Stimulated activated CD4-positive, alpha-beta T cell treated with anti-CD3 and anti-CD28 coated beads, Interleukin-2, amount 100 ng/mL, for 24 hours (primary cell): ENCODE measurements at regions not wholly inside any gene's neighbourhood (a gene's known extent, or its start where the extent isn't known, plus 50 kb on each side); places are given as distances from the start of the nearest gene placed in this dataset.

Experiments
- DNase-seq, 2 donors: peaks; one replicate each; pipeline ENCODE4 v3.0.0-alpha.2; 2020

DNA sequence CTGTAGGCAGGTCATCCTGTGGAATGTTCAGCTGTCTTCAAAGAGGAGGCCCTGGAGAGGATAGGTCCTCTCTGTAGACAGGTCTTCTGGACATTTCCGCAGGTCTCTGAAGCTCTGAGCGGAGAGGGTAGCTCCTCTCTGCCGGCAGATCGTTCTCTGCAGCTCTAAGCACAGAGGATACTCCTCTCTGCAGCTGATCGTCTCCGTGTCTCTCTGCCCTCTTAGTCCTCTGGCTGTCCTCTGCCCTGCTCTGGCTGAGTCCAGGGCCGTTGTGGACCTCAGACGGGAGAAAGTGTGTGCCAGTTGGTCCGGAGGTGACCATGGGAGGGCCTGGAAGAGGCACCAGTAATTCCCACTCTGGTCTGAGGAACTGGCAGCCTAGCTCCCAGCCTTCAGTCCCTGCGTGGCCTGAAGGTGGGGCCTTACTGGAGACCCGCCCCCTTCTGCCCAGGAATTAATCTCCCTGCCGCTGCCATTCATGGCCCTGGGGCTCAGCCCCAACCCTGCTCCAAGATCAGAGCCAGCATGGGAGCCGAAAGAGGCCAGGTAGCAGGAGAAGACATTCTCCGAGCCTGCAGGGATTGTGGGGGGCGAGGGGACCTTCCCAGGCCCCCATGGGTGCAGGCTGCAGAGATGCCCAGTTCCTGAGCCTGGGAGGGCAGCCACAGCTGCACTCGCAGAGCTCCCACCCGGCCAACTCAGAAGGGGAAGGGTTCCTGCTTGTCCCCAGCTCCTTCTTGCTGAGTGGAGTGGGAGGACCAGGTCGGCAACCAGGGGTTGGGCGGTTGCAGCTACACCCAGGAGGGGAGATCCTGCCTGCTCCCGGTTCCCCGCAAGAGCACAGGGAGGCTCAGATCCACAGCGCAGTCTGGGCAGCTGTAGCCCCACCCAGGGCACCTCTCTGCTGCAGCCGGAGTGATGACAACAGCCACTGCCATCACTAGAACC, 488.7 kb downstream of the RSL24D1 start:
- DNase-seq = no peak

DNA sequence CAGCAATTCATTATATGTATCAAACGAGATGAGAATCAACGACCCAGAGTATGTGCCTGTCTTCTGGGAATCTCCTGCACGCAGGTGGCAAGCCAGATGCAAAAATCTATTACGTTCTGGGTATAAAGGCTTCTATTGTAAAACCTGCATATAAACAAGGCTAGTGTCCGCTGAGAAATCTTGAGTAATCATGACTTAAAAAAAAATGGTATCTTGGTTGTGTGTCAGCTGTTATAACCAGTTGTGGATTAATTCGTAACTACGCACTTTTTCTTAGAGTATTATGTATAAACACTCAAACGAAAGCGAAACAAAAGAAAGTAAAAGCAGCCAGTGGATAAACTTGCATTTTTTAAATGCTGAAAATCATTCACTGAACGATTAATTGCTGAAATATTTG, 509.1 kb downstream of the RSL24D1 start:
- DNase-seq = no peak
